ENCODE measurements at regions not wholly inside any gene's neighbourhood (a gene's known extent, or its start where the extent isn't known, plus 50 kb on each side); places are given as distances from the start of the nearest gene placed in this dataset.
"Not testable (repeated sequence)": the region's sequence is repeated elsewhere in the genome, so short reads cannot be mapped to it uniquely, and the experiment has no call there.

DNA sequence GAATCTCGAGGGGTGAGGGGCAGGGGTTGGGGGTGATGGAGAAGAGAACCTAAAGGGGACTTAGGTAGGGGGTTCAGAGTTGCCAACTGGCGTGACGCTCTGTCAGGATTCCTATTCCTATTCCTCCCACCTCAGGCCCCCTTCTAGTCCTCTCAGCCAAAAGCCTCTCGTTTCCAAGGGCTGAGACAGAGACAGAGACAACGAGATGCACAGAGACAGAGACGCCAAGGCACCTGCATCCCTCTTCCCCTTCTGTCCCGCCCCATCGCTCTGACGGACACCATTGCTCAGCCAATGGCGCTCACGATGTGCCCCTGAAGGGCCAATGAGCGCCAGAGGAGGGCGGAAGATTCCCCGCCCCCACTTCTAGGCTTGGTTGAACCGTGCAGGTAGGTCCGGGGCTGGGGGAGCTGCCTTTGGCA lies 129.5 kb upstream of the PLEKHM1 start:
- H3K4me1 Mint-ChIP-seq (ENCODE audit: low read depth); H3K9me3 Mint-ChIP-seq; H3K27me3 Mint-ChIP-seq; H3K36me3 Mint-ChIP-seq (ENCODE audit: low read depth); intact Hi-C loops (cut with micrococcal nuclease): not testable (repeated sequence)
- peak overlapping the region; percentile 53 for H3K27ac Mint-ChIP-seq
- H3K4me3 Mint-ChIP-seq: peak overlapping the region; percentile 80

DNA sequence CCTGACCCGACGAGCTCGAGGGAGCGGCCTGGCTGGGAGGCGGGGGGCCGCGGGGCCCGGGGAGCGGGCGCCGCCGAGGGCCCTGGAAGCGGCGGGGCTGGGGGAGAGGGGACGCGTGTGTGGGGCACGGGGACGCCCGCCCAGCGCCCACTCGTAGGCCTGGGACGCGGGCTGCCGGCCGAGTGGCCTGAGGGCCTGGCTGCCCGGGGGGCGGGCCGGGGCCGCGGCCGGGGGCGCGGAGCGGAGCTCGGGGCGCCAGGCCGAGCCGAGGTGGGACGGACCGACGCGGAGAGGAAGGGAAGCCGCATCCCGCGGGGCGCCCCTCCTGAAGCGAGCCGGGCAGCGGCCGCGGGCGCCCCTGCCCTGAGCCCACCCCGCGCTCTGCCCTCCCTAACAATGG lies 129.9 kb upstream of the PLEKHM1 start:
- H3K4me1 Mint-ChIP-seq (ENCODE audit: low read depth); H3K36me3 Mint-ChIP-seq (ENCODE audit: low read depth); H3K9me3 Mint-ChIP-seq; intact Hi-C loops (cut with micrococcal nuclease); H3K27me3 Mint-ChIP-seq: not testable (repeated sequence)
- Mint-ChIP-seq H3K4me3 (peak overlapping the region; percentile 80), H3K27ac (peak overlapping the region; percentile 53)

DNA sequence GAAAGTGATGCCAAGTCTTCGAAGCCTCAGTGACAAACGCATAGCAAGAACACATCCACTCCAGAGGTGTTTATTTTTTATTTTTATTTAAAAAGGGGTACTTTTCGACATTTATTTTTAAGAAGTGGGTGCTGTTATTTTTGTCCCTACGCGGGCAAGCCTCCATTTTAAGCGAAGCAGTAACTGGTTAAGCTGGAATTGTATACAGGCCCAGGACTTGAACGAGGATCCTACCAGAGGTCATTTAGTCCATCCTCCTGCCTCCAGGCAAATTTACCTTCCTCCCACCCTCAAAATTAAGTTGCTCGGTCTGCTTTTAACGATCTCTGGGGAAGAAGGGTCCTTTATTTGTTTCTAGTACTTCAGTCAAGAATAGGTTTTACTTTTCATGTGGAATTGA lies 130.6 kb upstream of the PLEKHM1 start:
- H3K27me3 Mint-ChIP-seq; H3K9me3 Mint-ChIP-seq; H3K27ac Mint-ChIP-seq; H3K4me1 Mint-ChIP-seq (ENCODE audit: low read depth); intact Hi-C loops (cut with micrococcal nuclease); H3K4me3 Mint-ChIP-seq; H3K36me3 Mint-ChIP-seq (ENCODE audit: low read depth): not testable (repeated sequence)

DNA sequence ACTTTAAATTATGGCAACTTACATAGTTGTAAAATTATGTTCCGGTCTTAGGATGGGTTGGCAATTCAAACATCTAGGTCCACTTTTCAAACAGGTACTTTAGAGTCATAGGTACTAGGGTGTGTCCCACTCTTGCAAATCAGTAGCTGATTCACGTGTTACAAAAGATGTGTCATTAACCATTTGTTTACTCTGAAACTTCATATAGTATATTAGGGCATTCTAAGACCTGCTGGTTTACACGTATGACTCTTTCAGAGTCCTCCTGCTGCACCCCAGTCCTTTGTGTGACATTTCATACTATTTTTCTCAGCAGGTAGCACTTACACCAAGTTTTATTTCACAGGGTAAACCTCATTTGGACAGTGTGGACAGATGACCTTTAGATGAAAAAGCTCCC lies 131.8 kb upstream of the PLEKHM1 start:
- H3K27me3 Mint-ChIP-seq; H3K36me3 Mint-ChIP-seq (ENCODE audit: low read depth); intact Hi-C loops (cut with micrococcal nuclease); H3K27ac Mint-ChIP-seq; H3K9me3 Mint-ChIP-seq; H3K4me3 Mint-ChIP-seq: not testable (repeated sequence)
- H3K4me1 Mint-ChIP-seq (ENCODE audit: low read depth): peaks cover 12% of the 10 kb centered on the region

DNA sequence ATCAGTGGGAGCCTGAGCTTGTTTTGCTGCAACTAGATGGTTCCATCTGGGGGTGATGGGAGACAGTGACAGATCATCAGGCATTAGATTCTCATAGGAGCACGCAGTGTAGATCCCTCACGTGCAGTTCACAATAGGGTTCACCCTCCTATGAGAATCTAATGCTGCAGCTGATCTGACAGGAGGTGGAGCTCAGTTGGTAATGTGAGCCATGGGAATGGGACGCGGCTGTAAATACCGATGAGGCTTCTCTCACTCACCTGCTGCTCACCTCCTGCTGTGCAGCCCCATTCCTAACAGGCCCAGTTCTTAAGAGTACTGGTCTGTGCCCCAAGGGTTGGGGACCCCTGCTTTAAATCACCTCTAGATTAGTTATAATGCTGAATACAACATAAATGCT lies 137.5 kb upstream of the PLEKHM1 start:
- H3K27me3 Mint-ChIP-seq: no peaks in the 10 kb centered on the region
- peaks cover 10% of the 10 kb centered on the region for H3K4me1 Mint-ChIP-seq (ENCODE audit: low read depth)
- intact Hi-C loops (cut with micrococcal nuclease): no loop called here
- H3K9me3 Mint-ChIP-seq: no peaks in the 10 kb centered on the region
- H3K27ac Mint-ChIP-seq: no peak overlapping the region
- no peaks in the 10 kb centered on the region for H3K36me3 Mint-ChIP-seq (ENCODE audit: low read depth)
- H3K4me3 Mint-ChIP-seq: no peak overlapping the region

DNA sequence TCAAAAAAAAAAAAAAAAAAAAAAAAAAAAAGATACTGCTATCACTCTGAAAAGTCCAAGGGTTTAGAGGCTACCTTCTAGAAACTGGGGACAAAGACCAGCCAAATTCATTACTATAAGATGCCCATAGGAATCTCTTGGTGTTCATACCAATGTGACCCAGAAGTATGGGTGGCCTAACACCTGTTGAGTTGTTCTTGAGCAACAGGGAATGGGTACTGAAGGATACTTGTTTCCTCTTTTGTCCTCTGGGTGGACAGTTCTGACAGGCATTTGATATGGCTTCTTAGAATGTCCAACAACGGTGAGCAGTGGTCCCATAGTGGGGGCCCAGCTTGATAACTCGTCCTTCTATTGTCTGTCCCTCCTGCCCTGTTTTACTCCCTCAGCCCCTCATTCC lies 141.4 kb upstream of the PLEKHM1 start:
- intact Hi-C loops (cut with micrococcal nuclease): no loop called here
- H3K9me3 Mint-ChIP-seq: no peaks in the 10 kb centered on the region
- no peak overlapping the region for H3K27ac Mint-ChIP-seq
- peaks cover 6% of the 10 kb centered on the region for H3K4me1 Mint-ChIP-seq (ENCODE audit: low read depth)
- no peaks in the 10 kb centered on the region for H3K36me3 Mint-ChIP-seq (ENCODE audit: low read depth)
- H3K4me3 Mint-ChIP-seq: no peak overlapping the region
- H3K27me3 Mint-ChIP-seq: no peaks in the 10 kb centered on the region

DNA sequence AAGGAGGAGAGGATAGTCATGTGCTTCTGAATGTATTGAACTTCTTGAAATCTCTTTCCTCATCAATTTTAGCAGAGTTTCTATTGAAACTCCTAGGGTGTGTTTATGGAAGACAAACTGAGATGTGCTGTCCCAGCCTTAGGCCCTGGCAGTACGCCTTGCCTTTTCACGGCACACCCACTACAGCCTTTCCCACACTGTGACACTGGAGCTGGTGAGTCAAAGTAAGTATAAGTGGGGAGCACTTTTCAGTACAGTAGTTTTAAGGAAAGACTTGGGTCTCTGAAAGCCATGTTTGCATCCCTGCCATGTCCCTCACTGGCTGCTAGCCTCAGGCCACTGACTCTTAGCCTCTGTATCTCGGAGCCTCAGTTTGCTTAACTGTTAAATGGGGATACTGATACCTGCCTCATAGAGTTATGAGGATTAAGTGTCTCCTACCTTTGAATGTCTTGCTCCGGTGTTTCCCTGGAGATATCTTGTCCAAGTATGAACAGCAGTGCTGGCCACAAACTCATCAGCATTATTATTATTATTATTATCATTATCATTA lies 144.7 kb upstream of the CRHR1 start:
- H3K4me3 Mint-ChIP-seq: no peak overlapping the region
- peaks cover 16% of the 10 kb centered on the region for H3K27me3 Mint-ChIP-seq
- H3K36me3 Mint-ChIP-seq (ENCODE audit: low read depth): no peaks in the 10 kb centered on the region
- intact Hi-C loops (cut with micrococcal nuclease): no loop called here
- peaks cover 4% of the 10 kb centered on the region for H3K4me1 Mint-ChIP-seq (ENCODE audit: low read depth)
- H3K9me3 Mint-ChIP-seq: no peaks in the 10 kb centered on the region
- no peak overlapping the region for H3K27ac Mint-ChIP-seq

DNA sequence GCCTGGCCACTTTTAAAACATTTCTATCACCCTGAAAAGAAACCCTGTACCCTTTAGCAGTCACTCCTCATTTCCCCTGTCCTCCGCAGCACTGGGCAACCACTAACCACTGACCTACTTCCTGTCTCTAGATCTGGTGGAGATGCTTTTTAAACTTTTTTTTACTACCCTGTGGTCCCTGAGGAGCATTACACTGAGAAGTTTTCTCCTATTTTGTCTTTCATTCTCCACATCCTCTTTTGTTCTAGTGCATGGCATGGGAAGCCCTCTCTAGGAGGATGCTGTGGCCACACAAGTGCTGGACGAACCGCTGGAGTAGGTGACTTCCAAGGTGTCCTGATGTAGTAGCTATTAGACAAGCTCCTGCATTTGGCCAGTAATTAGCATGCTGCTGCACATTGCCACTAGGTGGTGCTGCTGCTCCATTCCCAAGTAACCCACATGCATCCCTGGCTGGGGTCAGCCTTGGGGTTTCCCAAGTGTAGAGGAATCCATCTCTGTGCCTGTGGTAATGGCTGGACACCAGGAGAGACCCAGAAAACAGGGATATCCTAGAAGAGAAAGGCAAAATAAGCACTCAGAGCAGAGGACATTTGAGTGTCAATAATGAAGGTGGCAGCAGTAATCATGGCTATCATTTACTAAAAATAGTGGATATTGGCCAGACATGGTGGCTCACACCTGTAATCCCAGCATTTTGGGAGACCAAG lies 143.8 kb upstream of the CRHR1 start:
- H3K27me3 Mint-ChIP-seq: peaks cover 20% of the 10 kb centered on the region
- H3K4me1 Mint-ChIP-seq (ENCODE audit: low read depth): peaks cover 4% of the 10 kb centered on the region

DNA sequence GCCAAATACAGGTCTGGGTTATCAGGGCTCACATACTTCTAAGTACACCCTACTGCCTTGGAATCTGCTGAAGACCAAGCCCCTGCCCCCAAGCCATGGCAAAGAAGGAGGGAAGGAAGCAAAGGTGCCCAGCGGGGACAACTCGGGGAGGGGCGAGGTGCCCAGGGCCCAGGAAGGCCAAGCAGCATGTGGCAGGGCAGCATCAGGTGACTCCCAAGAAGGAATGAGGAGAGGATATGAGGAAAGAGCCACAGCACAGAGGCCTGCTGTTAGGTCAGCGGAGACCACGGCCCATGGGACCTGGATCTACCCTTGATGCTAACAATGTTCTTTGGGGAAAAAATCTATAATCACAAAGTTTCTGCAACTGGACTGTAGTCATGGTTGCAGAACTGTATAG lies 142.6 kb upstream of the CRHR1 start:
- intact Hi-C loops (cut with micrococcal nuclease): loop anchor here (5.0 kb wide), 1 partner anchor 211 kb away; no protein-coding TSS in a partner anchor
- Mint-ChIP-seq H3K27ac (no peak overlapping the region), H3K4me1 (ENCODE audit: low read depth) (peaks cover 10% of the 10 kb centered on the region), H3K36me3 (ENCODE audit: low read depth) (no peaks in the 10 kb centered on the region), H3K9me3 (no peaks in the 10 kb centered on the region), H3K27me3 (peaks cover 28% of the 10 kb centered on the region), H3K4me3 (no peak overlapping the region)

More for the DNA sequence above, 143.8 kb upstream of the CRHR1 start:
- no peaks in the 10 kb centered on the region for H3K36me3 Mint-ChIP-seq (ENCODE audit: low read depth)
- no peaks in the 10 kb centered on the region for H3K9me3 Mint-ChIP-seq
- H3K27ac Mint-ChIP-seq: no peak overlapping the region
- H3K4me3 Mint-ChIP-seq: no peak overlapping the region
- intact Hi-C loops (cut with micrococcal nuclease): loop anchor here (1.0 to 5.0 kb wide), 2 partner anchors 192 to 212 kb away; no protein-coding TSS in a partner anchor

DNA sequence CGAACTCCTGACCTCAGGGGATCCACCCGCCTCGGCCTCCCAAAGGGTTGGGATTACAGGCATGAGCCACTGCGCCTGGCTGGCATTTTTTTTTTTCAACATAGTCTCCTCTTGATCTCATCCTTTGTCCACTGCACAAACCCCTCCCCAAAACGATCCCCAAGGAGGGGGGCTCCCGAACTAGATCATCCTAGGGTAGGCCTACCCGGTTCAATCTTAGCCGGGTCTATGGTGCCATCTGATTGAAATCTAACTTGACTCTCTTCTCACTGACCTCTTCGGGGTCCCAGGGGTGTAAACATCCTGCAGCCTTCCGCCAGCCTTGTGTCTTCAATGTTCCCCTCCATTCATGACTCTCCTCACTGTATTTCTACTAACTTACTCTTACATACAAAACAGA lies 140.5 kb upstream of the CRHR1 start:
- Mint-ChIP-seq H3K36me3 (ENCODE audit: low read depth) (no peaks in the 10 kb centered on the region), H3K27ac (no peak overlapping the region), H3K4me1 (ENCODE audit: low read depth) (peaks cover 10% of the 10 kb centered on the region), H3K4me3 (no peak overlapping the region), H3K27me3 (peaks cover 39% of the 10 kb centered on the region), H3K9me3 (no peaks in the 10 kb centered on the region)
- intact Hi-C loops (cut with micrococcal nuclease): loop anchor here (5.0 kb wide), 1 partner anchor 209 kb away; no protein-coding TSS in a partner anchor

DNA sequence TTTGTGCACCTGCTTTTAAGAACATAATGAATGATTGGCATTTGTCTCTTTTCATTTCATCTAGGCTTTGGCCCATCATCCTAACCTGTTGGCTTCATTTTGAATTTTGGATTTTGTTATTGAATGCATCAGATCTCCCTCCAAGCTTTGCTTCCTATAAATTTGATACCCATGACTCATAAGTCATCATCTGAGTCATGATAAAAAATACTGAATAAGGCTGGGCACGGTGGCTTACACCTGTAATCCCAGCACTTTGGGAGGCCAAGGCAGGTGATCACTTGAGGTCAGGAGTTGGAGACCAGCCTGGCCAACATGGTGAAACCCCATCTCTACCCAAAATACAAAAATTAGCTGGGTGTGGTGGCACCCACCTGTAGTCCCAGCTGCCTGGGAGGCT lies 139.5 kb upstream of the CRHR1 start:
- not testable (repeated sequence) for H3K27ac Mint-ChIP-seq; H3K9me3 Mint-ChIP-seq; H3K36me3 Mint-ChIP-seq (ENCODE audit: low read depth); H3K4me3 Mint-ChIP-seq
- Mint-ChIP-seq H3K4me1 (ENCODE audit: low read depth) (peaks cover 10% of the 10 kb centered on the region), H3K27me3 (peaks cover 39% of the 10 kb centered on the region)
- intact Hi-C loops (cut with micrococcal nuclease): loop anchor here (5.0 kb wide), 1 partner anchor 208 kb away; no protein-coding TSS in a partner anchor

DNA sequence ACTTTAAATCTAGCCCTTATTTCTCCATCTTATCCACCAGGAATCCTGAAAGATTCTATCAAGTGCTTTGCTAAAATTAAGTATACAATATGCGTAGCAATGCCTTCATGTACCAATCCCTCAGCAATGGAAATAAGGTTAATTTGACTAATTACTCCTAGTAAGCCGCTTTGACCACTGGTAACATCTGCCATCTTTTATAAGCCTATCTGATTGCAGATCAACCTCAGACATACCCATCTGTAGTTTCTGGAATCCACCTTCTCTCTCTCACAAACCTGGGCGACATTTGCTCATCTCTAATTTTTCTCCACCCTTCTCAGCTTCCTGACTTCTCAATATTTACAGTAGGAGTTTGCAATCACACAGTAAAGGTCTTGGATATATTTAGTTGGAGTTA lies 138.8 kb upstream of the CRHR1 start:
- peaks cover 41% of the 10 kb centered on the region for H3K27me3 Mint-ChIP-seq
- no peak overlapping the region for H3K4me3 Mint-ChIP-seq
- no peaks in the 10 kb centered on the region for H3K36me3 Mint-ChIP-seq (ENCODE audit: low read depth)
- H3K27ac Mint-ChIP-seq: no peak overlapping the region
- intact Hi-C loops (cut with micrococcal nuclease): no loop called here
- peaks cover 6% of the 10 kb centered on the region for H3K4me1 Mint-ChIP-seq (ENCODE audit: low read depth)
- no peaks in the 10 kb centered on the region for H3K9me3 Mint-ChIP-seq

DNA sequence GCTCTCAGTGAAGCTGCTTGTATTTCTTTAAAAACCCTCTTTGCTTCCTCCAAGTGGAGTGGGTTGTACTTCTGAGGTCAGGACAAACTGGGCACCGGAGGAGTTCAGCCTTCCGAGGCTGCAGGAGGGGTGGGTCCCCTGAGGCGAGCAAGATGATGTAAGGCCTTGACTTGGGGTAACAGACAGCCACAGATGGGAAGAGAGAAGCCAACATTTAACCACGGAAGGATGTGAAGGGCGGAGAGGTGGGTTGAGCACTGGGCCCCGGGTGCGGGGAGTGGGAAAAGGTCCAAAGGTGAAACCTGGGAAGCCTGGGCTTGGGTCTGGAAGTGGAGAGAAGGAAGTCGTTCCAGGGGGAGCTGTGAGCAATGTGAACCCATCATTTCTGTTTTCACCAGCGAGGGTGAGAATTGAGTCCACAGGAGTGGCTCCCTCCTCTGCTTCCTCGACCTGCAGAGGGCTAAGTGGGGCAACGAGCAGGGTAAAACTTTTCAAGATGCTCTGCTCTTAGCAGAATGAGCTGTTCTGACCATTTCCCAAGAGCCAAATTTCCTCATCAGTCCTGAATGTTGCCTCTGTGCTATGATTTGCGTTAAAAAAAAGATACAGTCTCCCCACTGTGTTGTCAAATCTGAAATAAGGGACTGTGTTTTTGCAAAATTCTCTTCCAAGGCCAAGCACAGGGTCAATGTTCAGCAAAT lies 137.7 kb upstream of the CRHR1 start:
- peaks cover 35% of the 10 kb centered on the region for H3K27me3 Mint-ChIP-seq
- H3K9me3 Mint-ChIP-seq: no peaks in the 10 kb centered on the region
- H3K36me3 Mint-ChIP-seq (ENCODE audit: low read depth): no peaks in the 10 kb centered on the region
- H3K4me3 Mint-ChIP-seq: no peak overlapping the region
- intact Hi-C loops (cut with micrococcal nuclease): no loop called here
- H3K27ac Mint-ChIP-seq: no peak overlapping the region
- peaks cover 6% of the 10 kb centered on the region for H3K4me1 Mint-ChIP-seq (ENCODE audit: low read depth)

DNA sequence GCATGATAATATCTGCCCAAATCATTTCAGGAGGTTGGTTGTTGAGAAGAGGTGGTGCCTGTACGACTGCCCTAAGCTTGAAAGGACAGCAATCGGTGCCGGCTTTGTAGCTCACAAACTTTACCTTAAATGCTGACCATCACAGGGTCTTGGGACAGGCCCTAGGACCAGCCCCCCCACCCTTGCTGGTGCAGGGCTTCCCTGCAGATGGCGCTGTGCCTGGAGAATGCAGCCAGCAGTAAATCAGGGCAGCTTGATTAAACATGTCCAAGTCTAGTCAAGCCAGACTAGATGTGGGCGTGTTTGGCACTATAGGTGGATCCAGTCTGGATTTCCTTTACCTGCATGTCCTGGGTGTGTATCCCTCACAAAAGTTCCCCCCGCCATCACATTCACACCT lies 135.5 kb upstream of the CRHR1 start:
- Mint-ChIP-seq H3K27ac (no peak overlapping the region), H3K4me3 (no peak overlapping the region)

More for the DNA sequence above, 135.5 kb upstream of the CRHR1 start:
- intact Hi-C loops (cut with micrococcal nuclease): no loop called here
- no peaks in the 10 kb centered on the region for H3K9me3 Mint-ChIP-seq
- H3K27me3 Mint-ChIP-seq: peaks cover 37% of the 10 kb centered on the region
- peaks cover 6% of the 10 kb centered on the region for H3K4me1 Mint-ChIP-seq (ENCODE audit: low read depth)
- no peaks in the 10 kb centered on the region for H3K36me3 Mint-ChIP-seq (ENCODE audit: low read depth)

Data from dendritic cell treated with granulocyte-macrophage colony-stimulating factor and Interleukin-4, amounts not matched to agents 40 ng/mL and 50 ng/mL, for 4 days (primary cell).